CD4-positive, alpha-beta T cell treated with Interleukin-12 subunit alpha and Interleukin-12 subunit beta, for 1 hour (primary cell): ENCODE measurements at regions not wholly inside any gene's neighbourhood (a gene's known extent, or its start where the extent isn't known, plus 50 kb on each side); places are given as distances from the start of the nearest gene placed in this dataset.
A peak's percentile ranks its signal among the peaks of the same experiment; 100 is the strongest.

ENCODE experiments used
- DNase-seq: peaks from one replicate; pipeline ENCODE4 v3.0.0-alpha.2; 2020

DNA sequence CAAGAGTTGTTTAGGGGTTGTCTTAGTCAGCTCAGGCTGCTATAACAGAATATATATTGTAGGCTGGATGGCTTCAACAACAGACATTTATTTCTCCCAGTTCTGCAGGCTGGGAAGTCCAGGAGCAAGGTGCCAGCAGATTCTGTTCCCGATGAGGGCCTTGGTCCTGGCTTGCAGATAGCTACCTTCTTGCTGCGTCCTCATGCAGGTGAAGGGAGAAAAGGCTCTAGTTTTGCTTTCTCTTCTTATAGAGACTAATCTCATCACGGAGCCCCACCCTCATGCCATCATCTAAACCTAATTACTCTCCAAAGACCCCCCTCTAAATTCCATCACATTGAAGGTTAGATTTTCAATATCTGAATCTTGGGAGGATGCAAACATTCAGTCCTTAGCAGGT is 246.0 kb upstream of the ANKRD55 start:
- DNase-seq: peak; percentile 23

DNA sequence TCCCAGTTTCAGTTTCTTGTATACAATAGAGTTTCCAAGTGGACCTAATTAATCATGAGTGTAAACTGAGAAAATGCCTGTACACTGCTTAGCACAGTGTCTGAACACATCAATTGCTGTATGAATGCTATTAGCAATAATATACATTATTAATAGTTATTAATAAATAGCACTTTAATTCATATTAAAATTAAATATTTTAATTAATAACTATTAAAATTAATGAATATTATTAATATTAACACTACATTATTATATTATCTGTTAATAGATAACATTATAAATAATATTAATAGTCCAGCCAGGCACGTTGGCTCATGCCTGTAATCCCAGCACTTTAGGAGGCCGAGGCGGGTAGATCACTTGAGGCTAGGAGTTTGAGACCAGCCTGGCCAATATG is 244.9 kb upstream of the ANKRD55 start:
- no peak for DNase-seq

DNA sequence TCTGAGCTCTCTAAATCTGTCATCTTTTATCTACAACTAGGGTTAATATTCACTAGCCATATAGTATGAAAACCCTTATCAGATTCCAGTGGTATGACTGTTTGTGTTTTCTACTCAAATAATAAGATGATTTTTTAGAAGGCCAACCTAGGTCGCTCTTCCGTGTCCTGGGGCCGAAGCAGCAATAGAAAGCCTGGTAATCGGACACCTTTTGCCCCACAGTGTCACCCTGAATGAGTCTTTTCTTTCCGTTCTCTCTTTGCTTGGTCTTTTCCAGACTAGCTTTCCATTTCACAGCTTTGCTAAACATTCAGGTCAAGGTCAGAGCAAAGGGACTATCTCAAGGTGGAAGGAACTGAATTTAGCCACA is 243.3 kb upstream of the ANKRD55 start:
- no peak for DNase-seq

DNA sequence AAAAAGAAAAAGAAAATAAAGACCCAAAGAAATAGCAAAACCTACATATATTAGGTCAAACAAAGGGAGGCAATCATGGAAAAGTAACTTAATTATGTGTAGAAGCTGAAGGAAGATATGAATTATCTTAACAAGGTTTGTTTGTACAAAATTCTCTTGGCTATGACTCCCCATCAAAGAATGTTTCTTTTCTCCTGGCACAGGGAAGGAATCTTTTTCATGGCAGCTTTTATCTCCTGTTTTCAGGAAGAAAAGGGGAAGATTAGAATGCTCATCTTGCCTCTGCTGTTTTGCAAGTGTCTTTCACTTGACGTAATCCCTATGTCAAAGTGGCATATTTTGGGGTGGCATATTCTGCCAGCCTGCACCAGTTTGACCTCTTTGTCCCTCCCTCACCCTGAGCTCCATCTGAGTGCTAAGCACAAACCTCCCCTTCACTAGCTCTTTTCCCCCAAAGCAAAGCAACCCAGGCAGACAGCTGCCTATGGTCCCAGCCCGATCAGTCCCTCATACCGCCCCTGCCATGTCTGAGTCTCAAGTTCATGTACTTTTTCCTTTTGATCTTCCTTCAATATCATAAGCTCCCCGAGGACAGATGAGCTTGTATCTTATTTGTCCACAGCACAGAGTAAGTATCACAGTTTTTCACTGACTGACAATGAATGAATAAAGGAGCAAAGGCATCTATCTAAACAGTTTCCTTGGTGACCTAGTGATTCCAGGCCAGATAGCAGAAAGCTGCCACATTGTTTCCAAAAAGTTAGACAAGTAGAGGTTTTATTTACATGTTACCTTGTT is 242.8 kb upstream of the ANKRD55 start:
- DNase-seq: no peak

DNA sequence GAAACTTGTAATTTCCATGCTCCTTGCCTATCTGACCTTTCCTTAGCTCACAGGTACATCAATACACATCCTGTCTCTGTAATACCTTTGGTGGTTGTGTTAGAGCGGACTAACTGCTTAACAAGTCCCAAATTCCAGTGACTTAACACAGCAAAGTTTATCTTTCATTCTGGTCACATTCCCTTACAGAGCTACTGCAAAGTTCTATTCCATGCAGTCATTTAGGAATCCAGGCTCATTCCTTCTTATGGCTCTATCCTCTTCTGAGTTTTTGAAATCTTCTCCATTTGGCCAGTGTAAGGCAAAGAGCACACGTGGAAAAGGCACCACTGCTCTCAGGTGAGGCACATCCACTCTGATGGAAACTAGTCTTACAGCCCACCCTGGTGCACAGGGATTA is 238.6 kb upstream of the ANKRD55 start:
- no peak for DNase-seq

DNA sequence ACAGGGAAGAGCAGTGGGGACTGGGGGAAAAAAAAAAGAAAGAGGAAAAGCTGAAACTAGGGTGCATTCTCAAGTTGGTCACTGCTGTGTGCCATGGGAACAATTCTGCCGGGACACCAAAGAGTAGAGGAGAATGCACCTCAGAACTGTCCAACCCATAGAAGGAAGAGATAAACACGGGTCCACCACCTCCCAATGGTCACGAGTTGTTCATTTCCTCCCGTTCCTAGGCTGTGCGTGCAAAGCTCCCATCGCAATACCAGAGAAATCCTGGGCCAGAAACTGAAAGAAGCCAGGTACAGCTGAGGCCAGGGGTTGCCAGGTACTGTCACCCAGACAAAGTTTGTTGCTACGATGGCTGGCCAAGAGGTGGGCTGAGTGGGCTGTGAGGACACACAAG is 236.9 kb upstream of the ANKRD55 start:
- DNase-seq: no peak

DNA sequence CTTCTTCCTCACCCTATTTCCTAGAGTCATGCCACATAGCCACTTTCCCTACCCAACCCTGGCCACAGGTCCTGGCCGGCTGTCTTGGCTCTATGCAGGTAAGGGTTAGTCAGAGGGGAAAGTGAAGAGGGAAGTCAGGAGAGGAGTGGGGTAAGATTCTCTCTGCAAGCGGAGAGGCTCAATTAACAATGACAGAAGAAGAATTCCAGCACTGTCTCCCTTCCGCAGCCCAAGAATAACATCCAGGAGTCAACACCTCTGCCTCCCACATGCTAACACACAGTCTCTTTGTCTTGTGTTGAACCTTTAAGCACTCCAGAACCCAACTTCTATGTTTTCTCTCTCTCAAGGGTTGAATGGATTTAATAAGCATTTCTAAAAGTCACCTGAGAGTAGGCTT is 235.1 kb upstream of the ANKRD55 start:
- DNase-seq: no peak

DNA sequence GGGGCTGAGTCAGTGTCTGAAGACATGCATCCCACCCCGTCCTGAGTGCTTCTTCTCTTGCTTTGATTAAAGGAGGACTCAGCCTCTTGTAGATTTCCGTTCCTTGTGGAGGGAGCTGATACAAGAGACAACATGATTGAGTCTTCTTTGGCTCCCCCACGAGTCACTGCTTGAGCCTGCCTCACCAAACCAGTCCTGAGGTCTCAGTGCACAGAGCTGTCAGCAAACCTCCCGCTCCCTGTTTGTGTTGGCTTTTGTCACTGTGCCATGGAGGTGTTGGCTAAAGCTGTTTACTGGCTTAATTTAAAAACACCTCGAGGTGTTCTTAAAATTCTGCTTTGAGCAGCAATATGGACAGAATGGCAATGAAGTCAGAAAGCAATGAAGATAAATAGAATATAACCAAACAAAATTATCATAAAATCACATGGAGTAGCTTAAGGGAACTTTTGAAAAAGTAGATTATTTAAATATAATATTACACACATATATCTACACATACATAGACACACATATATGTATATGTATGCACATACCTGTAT is 234.1 kb upstream of the ANKRD55 start:
- DNase-seq: no peak

DNA sequence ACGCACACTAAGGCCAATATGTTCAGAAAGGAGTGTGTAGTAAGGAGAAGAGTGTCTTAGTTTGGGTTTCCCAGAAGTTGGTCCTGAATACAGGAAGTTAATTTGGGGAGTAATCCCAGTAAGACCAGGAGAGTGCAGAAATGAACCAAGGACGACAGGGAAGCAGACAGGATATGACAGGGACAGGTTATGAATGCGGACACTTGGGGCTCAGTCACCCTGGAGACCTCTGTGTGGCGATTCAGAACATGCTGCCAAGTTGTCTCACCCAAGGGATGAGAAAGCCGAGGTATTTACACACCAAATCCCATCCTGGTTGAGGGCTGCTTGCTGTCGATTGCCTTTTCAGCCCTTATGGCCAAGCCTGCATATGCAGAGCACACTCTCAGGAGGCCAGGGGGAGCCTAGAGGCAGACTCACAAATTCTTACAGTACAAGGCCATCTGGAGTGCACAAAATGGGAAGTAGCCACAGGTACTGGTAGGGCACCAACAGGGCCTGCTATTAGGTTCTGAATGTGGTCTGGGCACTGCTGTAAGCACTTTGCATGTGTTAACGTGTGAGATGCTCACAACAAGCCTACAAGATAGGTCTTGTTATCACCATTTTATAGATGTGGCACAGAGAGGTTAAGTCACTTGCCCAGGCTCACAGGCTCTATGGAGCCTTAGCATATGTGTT is 233.1 kb upstream of the ANKRD55 start:
- no peak for DNase-seq

DNA sequence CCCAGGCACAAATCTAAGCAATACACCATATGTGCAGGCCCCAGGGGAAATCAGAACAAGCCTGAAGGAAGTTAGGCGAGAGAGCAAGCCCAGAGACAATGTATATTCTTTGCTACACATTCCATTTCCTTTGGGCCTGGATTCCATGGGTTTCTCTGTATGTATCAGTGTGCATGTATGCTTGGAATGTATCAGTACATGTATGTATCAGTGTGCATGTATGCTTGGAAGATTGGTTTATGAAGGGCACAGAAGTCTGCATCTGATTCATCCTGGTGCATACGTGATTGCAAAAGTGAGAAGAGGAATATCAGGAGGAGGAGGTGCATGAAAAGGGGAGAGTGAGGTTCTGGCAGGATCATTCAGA is 232.6 kb upstream of the ANKRD55 start:
- no peak for DNase-seq

DNA sequence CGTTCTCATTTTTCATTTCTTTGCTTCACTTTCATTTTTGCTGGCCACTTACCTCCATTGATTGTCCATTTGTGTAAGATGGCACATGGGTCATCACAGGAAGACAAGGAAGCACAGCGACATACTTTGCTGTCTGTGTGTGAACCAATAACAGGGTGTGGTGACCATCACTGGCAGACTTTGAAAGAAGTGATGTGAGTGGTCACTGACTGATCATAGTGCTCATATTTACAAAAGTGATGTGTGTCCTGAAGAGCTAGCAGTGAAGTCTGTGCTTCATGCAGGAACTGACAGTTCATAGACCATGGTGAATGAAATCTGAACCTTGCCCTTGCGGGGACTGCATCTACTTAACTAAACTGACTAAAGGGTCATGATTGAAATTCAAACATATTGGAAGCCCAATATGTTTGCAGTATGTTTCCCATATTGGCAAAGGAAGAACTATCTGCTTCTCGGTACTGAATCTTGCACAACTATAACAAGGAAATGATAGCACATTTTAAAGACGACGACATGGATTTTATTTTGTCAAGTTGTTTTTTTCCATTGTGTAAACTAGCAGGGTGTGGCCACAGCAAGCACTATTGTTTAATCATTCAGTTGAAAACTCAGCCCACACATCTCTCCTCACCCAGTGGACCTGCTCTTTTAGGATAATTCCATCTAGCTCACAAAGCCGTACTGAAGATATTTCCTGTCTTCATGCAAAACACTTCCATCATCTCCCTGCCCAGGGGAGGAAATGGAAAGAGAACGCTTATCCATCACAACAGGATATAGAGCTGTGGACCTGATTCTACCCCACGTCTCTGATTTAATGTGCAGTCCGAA is 232.0 kb upstream of the ANKRD55 start:
- no peak for DNase-seq

DNA sequence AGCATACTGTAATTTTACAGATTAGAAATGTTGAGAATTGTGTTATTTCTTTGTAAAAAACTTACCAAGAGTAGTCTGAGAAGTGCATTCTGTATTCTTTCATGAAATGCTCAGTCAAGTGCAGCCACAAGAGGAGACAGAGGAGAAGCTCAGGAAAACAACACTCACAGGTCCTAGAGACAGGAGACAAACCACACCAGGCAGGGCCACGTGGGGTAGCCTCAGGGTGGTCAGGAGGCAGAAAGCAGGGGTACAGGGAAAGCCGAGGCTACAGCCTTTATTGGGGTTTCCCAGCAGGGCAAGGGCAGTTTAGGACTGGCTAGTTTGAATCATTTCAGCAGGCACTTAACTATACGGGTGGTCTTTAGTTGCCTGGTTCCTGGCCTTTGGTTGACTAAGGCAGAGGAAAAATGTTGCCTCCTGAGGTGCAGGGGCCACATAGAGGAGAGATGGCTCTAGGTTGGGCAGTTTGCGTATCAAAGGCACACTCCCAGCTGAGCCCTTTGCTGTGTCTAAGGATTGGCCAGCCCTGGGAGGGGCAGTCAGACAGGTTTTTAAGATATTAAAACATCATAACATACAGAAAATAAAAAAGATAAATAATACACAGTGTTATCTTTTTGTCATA is 230.9 kb upstream of the ANKRD55 start:
- no peak for DNase-seq

DNA sequence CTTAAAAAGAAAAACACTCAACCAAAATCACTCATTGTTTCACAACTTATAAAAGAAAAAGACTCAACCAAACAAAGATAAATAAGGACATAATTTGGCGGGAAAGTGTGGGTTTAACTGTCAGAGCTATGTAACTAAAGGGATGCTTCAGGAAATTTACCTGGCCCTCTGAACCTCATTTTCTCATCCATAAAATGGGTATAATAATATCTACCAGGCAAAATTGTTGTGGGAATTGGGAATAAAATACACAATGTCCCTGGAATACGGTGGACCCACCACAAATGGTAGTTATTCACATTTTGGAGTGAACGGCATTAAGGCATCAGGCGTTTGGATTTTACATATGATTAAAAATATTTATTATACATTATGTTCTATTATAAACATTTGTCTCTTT is 228.5 kb upstream of the ANKRD55 start:
- no peak for DNase-seq

DNA sequence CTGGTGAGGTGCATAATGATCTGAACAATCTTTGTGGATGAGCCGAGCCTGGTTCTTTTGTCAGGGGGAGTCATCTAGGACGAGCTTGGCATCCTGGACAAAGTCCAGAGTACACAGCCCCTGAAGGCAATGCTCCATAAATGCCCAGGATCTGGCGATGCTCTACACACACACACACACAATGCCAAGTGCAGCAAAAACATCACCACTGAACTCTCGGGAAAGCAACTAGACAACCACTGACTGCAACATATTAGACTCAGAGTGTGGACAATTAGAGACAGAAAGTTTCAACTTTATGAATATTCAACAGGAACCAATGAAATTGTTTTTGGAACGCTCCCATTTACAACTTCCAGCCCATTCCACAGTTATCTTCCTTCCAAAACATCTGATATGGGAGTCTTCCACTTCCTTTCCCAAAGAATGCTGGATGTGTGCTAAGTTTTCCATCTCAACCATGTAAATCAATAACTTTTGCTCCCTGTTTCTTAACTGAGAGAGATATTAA is 227.6 kb upstream of the ANKRD55 start:
- DNase-seq: no peak

DNA sequence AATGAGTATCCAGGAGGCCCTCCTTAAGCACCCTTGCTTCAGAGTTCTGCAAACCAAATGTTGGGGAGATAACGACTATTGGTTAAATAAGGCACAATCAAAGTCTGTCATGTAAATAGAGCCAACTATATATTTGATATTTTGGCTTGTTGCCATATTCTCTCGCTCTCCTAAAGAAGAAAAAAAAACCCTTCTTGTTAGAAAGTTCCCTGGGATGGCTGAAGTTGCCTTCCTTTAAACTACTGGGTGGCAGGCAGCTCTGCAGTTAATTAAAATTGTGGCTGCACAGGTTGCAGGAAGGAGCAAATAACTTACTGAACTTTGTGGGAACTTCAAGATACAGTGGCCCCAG is 227.0 kb upstream of the ANKRD55 start:
- DNase-seq: no peak

DNA sequence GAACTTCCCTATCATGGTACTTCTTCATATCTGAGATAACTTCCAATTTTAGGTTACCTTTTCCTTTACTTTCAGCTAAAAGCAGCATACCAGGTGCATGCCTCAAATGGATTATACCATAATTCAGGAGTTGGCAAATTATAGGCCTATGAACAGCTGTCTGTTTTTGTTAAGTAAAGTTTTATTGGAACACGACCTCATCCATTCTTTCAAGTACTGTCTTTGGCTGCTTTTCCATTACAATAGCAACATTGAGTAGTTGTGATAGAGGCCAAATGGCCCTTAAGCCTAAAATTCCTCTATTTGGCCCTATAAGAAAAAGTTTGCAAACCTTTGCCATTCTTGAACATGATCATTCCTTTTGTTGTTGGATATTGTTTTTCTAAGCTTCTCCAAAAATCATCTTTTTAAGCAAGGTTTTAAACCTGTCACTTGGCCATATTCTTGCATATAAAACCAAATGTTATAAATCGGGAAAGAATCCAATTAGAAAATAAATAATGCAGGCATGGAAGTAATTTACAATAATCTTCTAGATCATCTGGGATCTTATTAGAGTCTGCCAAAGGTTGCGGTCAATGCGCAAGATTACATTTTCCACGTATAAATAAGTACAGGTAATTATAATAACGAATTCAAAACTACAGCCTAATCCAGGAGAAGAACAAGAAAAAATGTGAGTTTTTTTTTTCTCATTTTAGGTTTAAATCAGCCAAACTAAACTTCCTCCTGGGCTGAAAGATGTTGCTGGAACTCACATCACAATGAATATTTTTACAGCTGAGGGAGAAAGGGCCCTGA is 226.5 kb upstream of the ANKRD55 start:
- no peak for DNase-seq

DNA sequence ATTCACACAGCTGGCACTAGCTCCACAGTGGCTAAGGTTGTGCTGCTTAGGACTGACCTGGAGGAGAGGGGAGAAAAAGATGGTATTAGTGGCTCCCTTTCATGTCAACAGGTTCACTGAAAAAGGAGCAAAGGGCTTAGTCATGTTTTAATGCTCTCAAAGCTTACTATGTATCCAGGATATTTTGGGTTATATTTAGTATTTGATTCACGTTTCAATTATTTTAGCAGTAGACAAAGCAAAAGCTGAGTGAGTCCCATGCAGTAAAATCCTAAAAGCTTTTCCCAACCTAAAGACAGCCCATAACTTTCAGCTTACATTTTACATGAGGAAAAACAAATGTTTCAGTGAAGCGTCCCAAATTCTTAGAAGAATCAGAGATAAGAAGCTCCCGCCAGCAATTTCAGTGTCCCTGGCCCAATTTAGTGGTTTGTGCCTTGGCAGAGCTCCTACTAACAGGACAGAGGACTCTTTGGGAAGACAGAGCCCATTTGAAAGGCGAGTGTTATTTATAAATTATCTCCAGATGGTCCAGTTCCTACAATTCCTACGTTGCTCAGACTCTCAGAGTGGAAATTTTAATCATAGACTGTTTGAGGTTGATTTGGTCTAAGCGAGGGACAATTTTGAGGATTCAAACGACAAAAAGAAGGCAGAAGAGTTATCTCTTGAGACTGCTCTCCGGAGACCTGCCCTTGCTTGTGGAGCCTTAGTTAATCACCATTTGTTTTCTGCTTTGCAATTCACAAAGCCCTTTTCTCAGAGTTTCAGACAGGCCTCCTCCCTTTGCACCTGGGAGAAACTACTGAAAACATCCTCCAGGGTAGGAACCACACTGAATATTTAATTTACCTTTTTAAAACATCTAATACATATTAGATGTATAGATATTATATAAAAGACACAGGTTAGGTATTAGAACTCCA is 225.0 kb upstream of the ANKRD55 start:
- no peak for DNase-seq

DNA sequence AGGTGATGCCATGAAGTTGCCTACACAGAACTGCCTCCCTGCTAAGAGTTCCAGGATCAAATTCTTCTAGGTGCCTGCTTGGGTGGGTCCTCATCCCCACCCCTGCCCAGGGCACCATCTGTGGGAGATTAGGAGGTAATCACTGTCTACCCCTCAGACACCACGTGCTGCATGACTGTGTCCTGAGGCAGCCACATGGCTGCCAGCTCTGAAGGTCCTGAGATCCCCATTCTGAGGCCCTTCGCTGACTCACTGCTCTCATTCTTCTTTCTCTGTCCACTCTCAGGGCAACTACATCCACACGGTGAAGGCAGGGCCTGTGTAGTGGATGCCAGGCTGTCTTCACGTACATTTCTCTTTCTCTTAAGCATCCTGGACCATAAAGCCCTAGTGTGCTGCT is 222.9 kb upstream of the ANKRD55 start:
- no peak for DNase-seq

DNA sequence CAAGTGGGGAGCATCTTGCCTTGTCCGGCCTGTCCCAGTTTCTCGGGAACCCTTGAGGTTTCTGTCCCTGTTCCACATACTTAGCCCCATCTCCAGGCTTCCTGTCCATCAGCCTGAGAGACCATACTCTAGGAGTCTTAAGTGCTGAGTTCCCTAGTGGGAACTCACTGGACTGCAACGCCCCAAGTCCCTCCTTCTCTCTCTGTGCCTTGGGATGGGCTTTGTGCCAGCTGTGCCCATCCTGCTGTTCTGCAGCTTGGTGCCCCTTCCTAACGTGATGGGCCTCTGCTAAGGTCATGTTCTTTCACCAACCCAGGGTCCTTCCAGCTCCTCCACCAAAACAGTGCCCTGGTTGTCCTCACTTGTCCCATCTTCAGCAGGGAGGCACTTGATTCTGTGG is 222.3 kb upstream of the ANKRD55 start:
- no peak for DNase-seq

DNA sequence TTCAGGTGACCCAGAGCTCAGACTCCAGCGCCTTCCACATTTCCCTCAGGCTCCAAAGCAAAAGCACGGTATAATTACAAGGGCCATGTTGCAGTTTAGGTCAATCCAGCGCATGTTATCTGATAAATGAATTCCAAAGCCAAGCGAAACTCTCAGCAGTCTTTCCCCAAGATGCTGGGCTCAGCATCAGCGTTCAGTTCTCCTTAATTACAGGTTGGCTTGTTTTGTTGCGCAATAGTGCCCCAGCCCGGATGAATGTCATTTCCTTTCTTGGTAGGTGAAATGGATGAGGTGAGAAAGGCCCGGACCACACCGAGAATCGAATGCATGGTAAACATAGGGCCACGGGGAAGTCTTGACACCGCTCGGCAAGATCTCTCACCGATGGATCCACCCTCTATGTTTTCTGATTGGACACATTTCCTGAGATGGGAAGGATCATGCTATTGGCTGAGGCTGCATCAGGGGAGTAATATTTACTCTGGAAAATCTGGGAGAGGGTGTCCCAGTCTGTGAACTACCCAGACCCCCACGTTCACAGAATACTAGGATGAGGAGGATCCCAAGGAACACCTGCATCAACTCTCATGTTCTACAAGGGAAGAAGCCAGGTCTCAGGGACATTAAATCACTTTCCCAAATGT is 221.2 kb upstream of the ANKRD55 start:
- no peak for DNase-seq

DNA sequence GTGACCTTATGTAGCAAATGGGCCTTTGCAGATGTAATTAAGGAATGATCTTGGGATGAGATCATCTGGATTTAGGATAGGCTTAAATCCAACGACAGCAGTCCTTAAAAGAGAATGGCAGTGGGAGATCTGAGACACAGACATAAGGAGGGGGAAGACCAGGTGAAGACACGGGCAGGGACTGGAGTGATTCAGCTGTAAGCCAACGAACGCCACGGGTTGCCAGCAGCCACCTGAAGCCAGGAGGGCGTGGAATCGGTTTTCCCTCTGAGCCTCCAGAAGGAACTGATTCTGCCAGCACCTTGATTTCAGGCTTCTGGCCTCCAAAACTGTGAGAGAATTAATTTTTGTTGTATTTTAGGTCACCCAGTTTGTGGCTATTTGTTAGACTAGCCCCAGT is 218.6 kb upstream of the ANKRD55 start:
- DNase-seq: no peak
